Activated CD4-positive, alpha-beta T cell treated with anti-CD3 and anti-CD28 coated beads for 24 hours (primary cell): ENCODE measurements at regions not wholly inside any gene's neighbourhood (a gene's known extent, or its start where the extent isn't known, plus 50 kb on each side); places are given as distances from the start of the nearest gene placed in this dataset.

Experiments used
- DNase-seq, 2 donors: peaks; one replicate each; pipeline ENCODE4 v3.0.0-alpha.2; 2020; ENCODE audit warnings: low read depth in 2 of 2

GRCh38 chr18:25813110-25813509 lies 277.3 kb downstream of the SS18 start:
- no peak for DNase-seq

GRCh38 chr18:25810736-25811135 lies 279.7 kb downstream of the SS18 start:
- no peak for DNase-seq

GRCh38 chr18:25805939-25806338 lies 284.5 kb downstream of the SS18 start:
- DNase-seq: no peak

- no peak for DNase-seq
Measured at GRCh38 chr18:25805323-25805722, 285.1 kb downstream of the SS18 start.

- no peak for DNase-seq
Measured at GRCh38 chr18:25799231-25799630, 291.2 kb downstream of the SS18 start.

GRCh38 chr18:25798046-25798445 lies 292.4 kb downstream of the SS18 start:
- no peak for DNase-seq

GRCh38 chr18:25795213-25795612 lies 295.2 kb downstream of the SS18 start:
- no peak for DNase-seq

GRCh38 chr18:25787276-25787675 lies 303.1 kb downstream of the SS18 start:
- no peak for DNase-seq

GRCh38 chr18:25786758-25787157 lies 303.7 kb downstream of the SS18 start:
- no peak for DNase-seq

- no peak for DNase-seq
Measured at GRCh38 chr18:25780105-25780504, 310.3 kb downstream of the SS18 start.

GRCh38 chr18:25771796-25772195 lies 318.6 kb downstream of the SS18 start:
- no peak for DNase-seq

- DNase-seq: no peak
Measured at GRCh38 chr18:25764777-25765176, 325.6 kb downstream of the SS18 start.

- DNase-seq: no peak
Measured at GRCh38 chr18:25759111-25759510, 331.3 kb downstream of the SS18 start.

- no peak for DNase-seq
Measured at GRCh38 chr18:25743646-25744151, 346.7 kb downstream of the SS18 start.

GRCh38 chr18:25739376-25739775 lies 351.0 kb downstream of the SS18 start:
- no peak for DNase-seq

GRCh38 chr18:25737710-25738311 lies 352.6 kb downstream of the SS18 start:
- no peak for DNase-seq

GRCh38 chr18:25736516-25736915 lies 353.9 kb downstream of the SS18 start:
- no peak for DNase-seq

GRCh38 chr18:25735459-25735858 lies 355.0 kb downstream of the SS18 start:
- no peak for DNase-seq

GRCh38 chr18:25734336-25734735 lies 356.1 kb downstream of the SS18 start:
- no peak for DNase-seq

- no peak for DNase-seq
Measured at GRCh38 chr18:25732862-25733261, 357.6 kb downstream of the SS18 start.

GRCh38 chr18:25729072-25729471 lies 361.3 kb downstream of the SS18 start:
- DNase-seq: no peak

GRCh38 chr18:25727281-25727985 lies 363.0 kb downstream of the SS18 start:
- no peak for DNase-seq

- DNase-seq: no peak
Measured at GRCh38 chr18:25726298-25726697, 364.1 kb downstream of the SS18 start.

GRCh38 chr18:25725501-25725900 lies 364.9 kb downstream of the SS18 start:
- DNase-seq: no peak
